ENCODE measurements at regions not wholly inside any gene's neighbourhood (a gene's known extent, or its start where the extent isn't known, plus 50 kb on each side); places are given as distances from the start of the nearest gene placed in this dataset.
A peak's percentile ranks its signal among the peaks of the same experiment; 100 is the strongest.

GRCh38 chr10:8224591-8224990 is 170.1 kb downstream of the GATA3 start:
- no peaks in the 10 kb centered on the region for H3K36me3 Mint-ChIP-seq (ENCODE audit: low read depth, unreplicated experiment)
- no peak for TF ChIP-seq CTCF (IDR thresholded peaks at IDR 0.05; ENCODE audit: unreplicated experiment)
- H3K27ac Mint-ChIP-seq (ENCODE audit: unreplicated experiment) = no peak overlapping the region

DNA sequence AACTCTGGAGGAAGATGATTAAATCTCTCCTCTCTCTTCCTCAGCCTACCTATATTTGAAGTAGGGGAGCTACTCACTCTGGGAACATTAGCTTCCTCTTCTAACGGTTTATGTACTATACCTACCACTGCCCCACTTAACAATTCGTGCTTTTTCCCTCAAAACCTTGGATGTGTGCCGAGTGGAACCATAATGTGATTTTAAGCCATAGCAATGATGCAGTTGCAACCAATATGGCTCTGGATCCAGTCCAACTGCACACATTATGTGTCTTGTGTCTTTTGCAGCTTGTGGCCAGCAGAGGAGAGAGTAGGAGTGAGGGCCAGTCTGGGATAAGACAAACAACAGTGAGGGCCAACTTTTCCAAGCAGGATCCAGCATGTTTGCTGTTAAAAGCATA is 170.7 kb downstream of the GATA3 start:
- Mint-ChIP-seq H3K4me3 (ENCODE audit: unreplicated experiment) (no peak overlapping the region), H3K9me3 (ENCODE audit: unreplicated experiment) (peaks cover 3% of the 10 kb centered on the region), H3K27ac (ENCODE audit: unreplicated experiment) (no peak overlapping the region), H3K36me3 (ENCODE audit: low read depth, unreplicated experiment) (no peaks in the 10 kb centered on the region), H3K27me3 (ENCODE audit: unreplicated experiment) (peaks cover 2% of the 10 kb centered on the region), H3K4me1 (ENCODE audit: unreplicated experiment) (no peaks in the 10 kb centered on the region)
- no peak for TF ChIP-seq CTCF (IDR thresholded peaks at IDR 0.05; ENCODE audit: unreplicated experiment)
- DNase-seq (ENCODE audit: low spot score) = no peak

More at GRCh38 chr10:8224591-8224990, 170.1 kb downstream of the GATA3 start:
- H3K4me1 Mint-ChIP-seq (ENCODE audit: unreplicated experiment) = no peaks in the 10 kb centered on the region
- peaks cover 2% of the 10 kb centered on the region for H3K27me3 Mint-ChIP-seq (ENCODE audit: unreplicated experiment)
- DNase-seq (ENCODE audit: low spot score) = no peak
- no peak overlapping the region for H3K4me3 Mint-ChIP-seq (ENCODE audit: unreplicated experiment)
- peaks cover under 1% of the 10 kb centered on the region for H3K9me3 Mint-ChIP-seq (ENCODE audit: unreplicated experiment)

DNA sequence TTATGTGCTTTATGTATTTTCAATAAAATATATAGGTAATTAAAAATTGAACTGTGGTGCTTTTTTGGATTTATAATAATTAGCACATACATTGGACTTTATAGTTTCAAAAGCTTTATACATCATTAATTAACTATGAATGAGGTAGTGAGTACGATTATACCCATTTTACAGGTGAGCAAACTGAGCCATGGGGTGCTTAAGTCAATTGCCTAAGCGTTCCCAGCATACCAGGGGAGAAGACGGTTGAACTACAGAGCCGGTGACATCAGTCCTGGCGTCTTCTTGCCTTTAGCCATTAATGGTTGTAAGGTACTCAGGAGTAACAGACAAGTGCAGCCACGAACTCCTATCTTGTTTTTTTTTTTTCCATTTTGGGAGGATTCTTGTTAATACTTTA is 172.8 kb downstream of the GATA3 start:
- Mint-ChIP-seq H3K4me1 (ENCODE audit: unreplicated experiment) (peaks cover 5% of the 10 kb centered on the region), H3K27me3 (ENCODE audit: unreplicated experiment) (peaks cover 2% of the 10 kb centered on the region), H3K27ac (ENCODE audit: unreplicated experiment) (no peak overlapping the region), H3K9me3 (ENCODE audit: unreplicated experiment) (peaks cover 3% of the 10 kb centered on the region), H3K36me3 (ENCODE audit: low read depth, unreplicated experiment) (no peaks in the 10 kb centered on the region), H3K4me3 (ENCODE audit: unreplicated experiment) (no peak overlapping the region)
- no peak for TF ChIP-seq CTCF (IDR thresholded peaks at IDR 0.05; ENCODE audit: unreplicated experiment)
- DNase-seq (ENCODE audit: low spot score) = no peak

DNA sequence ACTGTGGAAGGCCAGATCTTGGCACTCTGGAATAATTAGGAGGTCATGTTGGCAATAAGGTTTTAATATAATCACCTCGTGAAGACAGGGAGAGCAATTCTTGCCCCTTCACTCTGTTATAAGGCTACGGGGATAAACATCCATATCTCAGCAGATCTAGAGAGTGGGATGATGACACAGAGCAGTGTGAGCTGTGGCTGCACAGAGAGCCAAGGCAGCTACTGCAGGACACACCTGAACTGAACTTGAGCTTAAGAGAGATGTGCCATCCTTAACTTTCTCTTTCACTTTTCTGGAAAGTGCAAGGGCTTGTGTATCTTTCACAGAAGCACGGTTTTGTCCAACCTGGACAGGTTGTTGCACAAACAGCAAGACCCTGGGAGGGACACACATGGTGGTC is 174.7 kb downstream of the GATA3 start:
- Mint-ChIP-seq H3K27me3 (ENCODE audit: unreplicated experiment) (peaks cover 5% of the 10 kb centered on the region), H3K27ac (ENCODE audit: unreplicated experiment) (no peak overlapping the region), H3K36me3 (ENCODE audit: low read depth, unreplicated experiment) (no peaks in the 10 kb centered on the region), H3K4me1 (ENCODE audit: unreplicated experiment) (peaks cover 5% of the 10 kb centered on the region), H3K9me3 (ENCODE audit: unreplicated experiment) (peaks cover 3% of the 10 kb centered on the region), H3K4me3 (ENCODE audit: unreplicated experiment) (no peak overlapping the region)
- TF ChIP-seq CTCF (IDR thresholded peaks at IDR 0.05; ENCODE audit: unreplicated experiment) = no peak
- no peak for DNase-seq (ENCODE audit: low spot score)

DNA sequence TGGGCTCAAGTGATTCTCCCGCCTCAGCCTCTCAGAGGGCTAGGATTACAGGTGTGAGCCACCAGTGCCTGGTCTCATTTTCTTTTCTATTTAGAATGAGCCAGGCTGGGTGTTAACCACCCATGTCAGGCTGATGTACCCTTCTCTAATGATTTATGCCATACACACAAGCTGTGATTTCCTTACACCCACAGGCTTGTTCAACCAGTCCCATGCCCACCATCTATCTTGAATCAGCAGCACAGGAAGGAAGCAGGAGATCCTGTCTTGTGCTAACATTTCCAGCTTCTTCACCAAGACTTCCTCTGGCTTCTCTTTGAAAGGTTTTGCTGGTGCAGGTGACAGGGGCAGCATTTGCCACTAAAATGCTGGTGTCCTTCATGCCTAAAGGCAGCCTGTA is 176.4 kb downstream of the GATA3 start:
- H3K27ac Mint-ChIP-seq (ENCODE audit: unreplicated experiment) = peak overlapping the region; percentile 24
- peaks cover 5% of the 10 kb centered on the region for H3K4me1 Mint-ChIP-seq (ENCODE audit: unreplicated experiment)
- H3K4me3 Mint-ChIP-seq (ENCODE audit: unreplicated experiment) = no peak overlapping the region
- peaks cover 3% of the 10 kb centered on the region for H3K9me3 Mint-ChIP-seq (ENCODE audit: unreplicated experiment)
- no peak for DNase-seq (ENCODE audit: low spot score)
- H3K36me3 Mint-ChIP-seq (ENCODE audit: low read depth, unreplicated experiment) = no peaks in the 10 kb centered on the region
- peaks cover 5% of the 10 kb centered on the region for H3K27me3 Mint-ChIP-seq (ENCODE audit: unreplicated experiment)
- TF ChIP-seq CTCF (IDR thresholded peaks at IDR 0.05; ENCODE audit: unreplicated experiment) = no peak
